Activated B cell treated with CpG ODN at 0.5 μM for 24 hours (primary cell): ENCODE measurements at regions not wholly inside any gene's neighbourhood (a gene's known extent, or its start where the extent isn't known, plus 50 kb on each side); places are given as distances from the start of the nearest gene placed in this dataset.

ENCODE experiments used
- ATAC-seq: fragments of 200-7000 bp; cut with Tn5 transposase; one replicate; pipeline ENCODE4 v1.10.0; 2021; ENCODE audit warnings: low read depth, mild to moderate bottlenecking, moderate library complexity
- CTCF ChIA-PET: fragments of 350-600 bp; sonication (Branson Sonifier 250); formaldehyde crosslinking; loops from one replicate; lab custom pipeline; 2021; ENCODE audit warnings: antibody characterized with exemption; lab: Charles Lee
- POLR2A ChIA-PET: fragments of 350-600 bp; sonication (Branson Sonifier 250); formaldehyde crosslinking; loops from one replicate; lab custom pipeline; 2021; ENCODE audit warnings: antibody characterized with exemption; lab: Charles Lee
- DNase-seq: peaks from one replicate; pipeline ENCODE4 v3.0.0; 2022
- H3K27ac Mint-ChIP-seq: one replicate; pipeline ENCODE4 v1.8.0; 2020; ENCODE audit warnings: mixed read lengths
- H3K27me3 Mint-ChIP-seq: one replicate; pipeline ENCODE4 v1.8.0; 2021; ENCODE audit warnings: mixed read lengths
- H3K36me3 Mint-ChIP-seq: one replicate; pipeline ENCODE4 v1.8.0; 2021; ENCODE audit warnings: low read depth, mixed read lengths
- H3K4me1 Mint-ChIP-seq: one replicate; pipeline ENCODE4 v1.8.0; 2021; ENCODE audit warnings: mixed read lengths
- H3K4me3 Mint-ChIP-seq: one replicate; pipeline ENCODE4 v1.8.0; 2020; ENCODE audit warnings: mild to moderate bottlenecking, mixed read lengths
- H3K9me3 Mint-ChIP-seq: one replicate; pipeline ENCODE4 v1.8.0; 2020; ENCODE audit warnings: mixed read lengths
- CTCF ChIP-seq: fragments of 200-600 bp; IDR thresholded peaks from one replicate; pipeline ENCODE4 v1.8.0; 2022; ENCODE audit warnings: antibody characterized with exemption, mild to moderate bottlenecking
- intact Hi-C: fragments of 100-400 bp; cut with micrococcal nuclease; formaldehyde crosslinking; loops from one replicate; pipeline ENCODE4 v1.15.1; 2024

DNA sequence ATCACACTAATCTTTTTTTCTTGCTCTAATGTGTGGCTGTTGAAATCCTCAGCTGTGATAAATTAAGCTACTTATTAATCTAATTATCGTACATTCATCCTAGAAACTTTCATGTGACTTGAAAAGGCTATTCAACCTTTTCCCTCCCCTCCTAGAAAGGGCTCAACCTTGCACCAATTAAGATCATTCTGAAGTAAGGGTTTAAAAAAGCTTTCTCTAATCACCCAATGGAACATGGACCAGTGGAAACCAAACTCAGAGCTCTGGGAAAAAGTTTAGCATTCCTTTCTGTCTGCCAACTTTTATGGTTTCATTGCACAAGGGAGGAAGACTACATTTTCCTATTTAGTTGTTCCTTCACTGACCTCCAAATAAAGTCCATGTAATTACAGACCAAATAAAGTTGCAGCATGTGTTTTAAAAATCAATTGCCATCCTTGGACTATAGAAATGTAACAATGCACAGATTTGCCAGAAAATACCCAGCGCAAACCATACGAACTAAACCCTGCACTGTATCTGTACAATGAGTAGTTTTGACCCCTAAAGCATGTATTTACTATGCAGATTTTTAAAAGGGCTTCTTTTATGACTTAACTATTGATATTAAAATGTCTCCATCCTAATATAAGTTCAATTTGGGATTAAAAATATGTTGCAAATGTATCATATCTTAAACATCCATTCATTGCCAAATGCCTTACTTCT is 142.6 kb upstream of the OTX2 start:
- Mint-ChIP-seq H3K4me3 (no peak overlapping the region), H3K27ac (no peak overlapping the region), H3K4me1 (no peaks in the 10 kb centered on the region), H3K9me3 (no peaks in the 10 kb centered on the region), H3K27me3 (no peaks in the 10 kb centered on the region), H3K36me3 (no peaks in the 10 kb centered on the region)
- ATAC-seq (no peak), DNase-seq (no peak)
- POLR2A ChIA-PET: no interaction called here
- CTCF ChIA-PET: no interaction called here
- no peak for TF ChIP-seq CTCF
- intact Hi-C loops: no loop called here

DNA sequence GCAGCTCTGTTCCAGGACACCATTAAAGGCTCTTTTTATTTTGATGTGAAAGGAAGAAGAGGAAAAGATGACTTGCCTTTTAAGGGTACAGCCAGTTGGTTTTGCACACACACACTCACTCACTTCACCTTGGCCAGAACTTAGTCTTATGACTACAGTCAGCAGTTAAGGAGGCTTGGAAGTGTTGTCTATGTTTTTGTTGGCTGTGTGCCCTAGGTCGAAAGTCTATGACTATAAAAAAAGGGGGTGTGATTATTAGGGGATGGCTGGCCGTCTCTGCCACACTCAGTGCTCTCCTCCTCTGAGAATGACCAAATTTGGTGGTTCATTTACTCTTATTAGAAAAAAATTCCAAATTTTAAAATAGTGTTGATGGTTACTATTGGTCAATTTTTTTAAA is 139.5 kb upstream of the OTX2 start:
- POLR2A ChIA-PET: no interaction called here
- no peak for ATAC-seq
- Mint-ChIP-seq H3K9me3 (no peaks in the 10 kb centered on the region), H3K27me3 (no peaks in the 10 kb centered on the region), H3K4me3 (no peak overlapping the region), H3K27ac (no peak overlapping the region), H3K4me1 (no peaks in the 10 kb centered on the region), H3K36me3 (no peaks in the 10 kb centered on the region)
- intact Hi-C loops: no loop called here
- CTCF ChIA-PET: no interaction called here
- no peak for DNase-seq
- no peak for TF ChIP-seq CTCF

GRCh38 chr14:56945291-56945690 is 135.0 kb upstream of the OTX2 start:
- ChIA-PET CTCF (no interaction called here), POLR2A (no interaction called here)
- Mint-ChIP-seq H3K4me3 (no peak overlapping the region), H3K9me3 (peaks cover 4% of the 10 kb centered on the region), H3K27ac (no peak overlapping the region), H3K4me1 (no peaks in the 10 kb centered on the region), H3K36me3 (no peaks in the 10 kb centered on the region), H3K27me3 (peaks cover 2% of the 10 kb centered on the region)
- DNase-seq (no peak), ATAC-seq (no peak)
- no peak for TF ChIP-seq CTCF
- intact Hi-C loops: no loop called here

GRCh38 chr14:56944397-56944796 is 134.1 kb upstream of the OTX2 start:
- no peaks in the 10 kb centered on the region for H3K4me1 Mint-ChIP-seq
- H3K27me3 Mint-ChIP-seq: peaks cover 2% of the 10 kb centered on the region
- DNase-seq (no peak), ATAC-seq (no peak)
- TF ChIP-seq CTCF: no peak
- POLR2A ChIA-PET: no interaction called here
- no peaks in the 10 kb centered on the region for H3K36me3 Mint-ChIP-seq
- peaks cover 4% of the 10 kb centered on the region for H3K9me3 Mint-ChIP-seq
- intact Hi-C loops: no loop called here
- CTCF ChIA-PET: no interaction called here
- no peak overlapping the region for H3K27ac Mint-ChIP-seq
- no peak overlapping the region for H3K4me3 Mint-ChIP-seq

- no peaks in the 10 kb centered on the region for H3K9me3 Mint-ChIP-seq
- no peak for DNase-seq
- no peaks in the 10 kb centered on the region for H3K36me3 Mint-ChIP-seq
- intact Hi-C loops: no loop called here
- ATAC-seq: no peak
- ChIA-PET CTCF (no interaction called here), POLR2A (no interaction called here)
- H3K27ac Mint-ChIP-seq: no peak overlapping the region
- no peak for TF ChIP-seq CTCF
- H3K27me3 Mint-ChIP-seq: no peaks in the 10 kb centered on the region
- H3K4me1 Mint-ChIP-seq: no peaks in the 10 kb centered on the region
- no peak overlapping the region for H3K4me3 Mint-ChIP-seq
These were observed 123.2 kb upstream of the OTX2 start for GRCh38 chr14:56933446-56933845.
